Mammary epithelial cell (primary cell): ENCODE measurements at regions not wholly inside any gene's neighbourhood (a gene's known extent, or its start where the extent isn't known, plus 50 kb on each side); places are given as distances from the start of the nearest gene placed in this dataset.

ENCODE experiments used
- EZH2 ChIP-seq: IDR thresholded peaks from 2 replicates; pipeline ENCODE4 v1.6.1; 2012; ENCODE audit warnings: low read length, inconsistent platforms, borderline replicate concordance
- TF ChIP-seq, protein P1 (sequence below), 2 donors: IDR thresholded peaks in 1 of 2; conservative IDR thresholded peaks in 1 of 2; 2 replicates each; pipeline ENCODE4 v1.5.1; 2011 to 2012; ENCODE audit warnings: inconsistent platforms in 2 of 2, low read length in 2 of 2, mild to moderate bottlenecking in 2 of 2, control low read depth in 1 of 2, low read depth in 1 of 2; ENCODE audit not compliant: insufficient read depth in 1 of 2; ENCODE audit errors: extremely low read depth in 1 of 2

GRCh38 chr2:84131278-84131830 lies 327.7 kb downstream of the SUCLG1 start:
- TF ChIP-seq, protein P1, sequence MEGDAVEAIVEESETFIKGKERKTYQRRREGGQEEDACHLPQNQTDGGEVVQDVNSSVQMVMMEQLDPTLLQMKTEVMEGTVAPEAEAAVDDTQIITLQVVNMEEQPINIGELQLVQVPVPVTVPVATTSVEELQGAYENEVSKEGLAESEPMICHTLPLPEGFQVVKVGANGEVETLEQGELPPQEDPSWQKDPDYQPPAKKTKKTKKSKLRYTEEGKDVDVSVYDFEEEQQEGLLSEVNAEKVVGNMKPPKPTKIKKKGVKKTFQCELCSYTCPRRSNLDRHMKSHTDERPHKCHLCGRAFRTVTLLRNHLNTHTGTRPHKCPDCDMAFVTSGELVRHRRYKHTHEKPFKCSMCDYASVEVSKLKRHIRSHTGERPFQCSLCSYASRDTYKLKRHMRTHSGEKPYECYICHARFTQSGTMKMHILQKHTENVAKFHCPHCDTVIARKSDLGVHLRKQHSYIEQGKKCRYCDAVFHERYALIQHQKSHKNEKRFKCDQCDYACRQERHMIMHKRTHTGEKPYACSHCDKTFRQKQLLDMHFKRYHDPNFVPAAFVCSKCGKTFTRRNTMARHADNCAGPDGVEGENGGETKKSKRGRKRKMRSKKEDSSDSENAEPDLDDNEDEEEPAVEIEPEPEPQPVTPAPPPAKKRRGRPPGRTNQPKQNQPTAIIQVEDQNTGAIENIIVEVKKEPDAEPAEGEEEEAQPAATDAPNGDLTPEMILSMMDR (conservative IDR thresholded peaks at IDR 0.05 in 1 of 2, IDR thresholded peaks at IDR 0.05 in 1 of 2; ENCODE audit: extremely low read depth in 1 of 2, insufficient read depth in 1 of 2, low read depth in 1 of 2, low read length in 2 of 2): no peak
- no peak for TF ChIP-seq EZH2
